HG03378 (cell line): ENCODE measurements at regions not wholly inside any gene's neighbourhood (a gene's known extent, or its start where the extent isn't known, plus 50 kb on each side); places are given as distances from the start of the nearest gene placed in this dataset.
"Not testable (repeated sequence)": the region's sequence is repeated elsewhere in the genome, so short reads cannot be mapped to it uniquely, and the experiment has no call there.

Source experiments
- ATAC-seq: cut with Tn5 transposase; IDR thresholded peaks from one replicate; pipeline ENCODE4 v1.9.1; 2021; ENCODE audit warnings: mild to moderate bottlenecking, moderate library complexity; ENCODE audit not compliant: unreplicated experiment

- no peak for ATAC-seq
Measured at GRCh38 chr11:112310848-112311247, 50.2 kb upstream of the PLET1 start.

GRCh38 chr11:112315057-112315720 lies 54.5 kb upstream of the PLET1 start:
- ATAC-seq, result no peak

GRCh38 chr11:112315861-112316739 lies 55.4 kb upstream of the PLET1 start:
- no peak for ATAC-seq

GRCh38 chr11:112316971-112317370 lies 56.3 kb upstream of the PLET1 start:
- no peak for ATAC-seq

GRCh38 chr11:112318184-112318591 lies 57.5 kb upstream of the PLET1 start:
- no peak for ATAC-seq

GRCh38 chr11:112318661-112319060 lies 58.0 kb upstream of the PLET1 start:
- no peak for ATAC-seq

GRCh38 chr11:112320668-112321067 lies 60.0 kb upstream of the PLET1 start:
- no peak for ATAC-seq

- ATAC-seq, result no peak
Measured at GRCh38 chr11:112321501-112322172, 61.0 kb upstream of the PLET1 start.

- no peak for ATAC-seq
Measured at GRCh38 chr11:112322173-112322790, 61.6 kb upstream of the PLET1 start.

GRCh38 chr11:112334381-112334780 lies 73.7 kb upstream of the PLET1 start:
- no peak for ATAC-seq

GRCh38 chr11:112336356-112336886 lies 75.8 kb upstream of the PLET1 start:
- ATAC-seq, result no peak

GRCh38 chr11:112339566-112339965 lies 78.9 kb upstream of the PLET1 start:
- no peak for ATAC-seq

GRCh38 chr11:112343368-112344039 lies 82.8 kb upstream of the PLET1 start:
- ATAC-seq, result no peak

- ATAC-seq, result no peak
Measured at GRCh38 chr11:112344040-112344413, 83.4 kb upstream of the PLET1 start.

- ATAC-seq, result no peak
Measured at GRCh38 chr11:112345166-112345565, 84.5 kb upstream of the PLET1 start.

- no peak for ATAC-seq
Measured at GRCh38 chr11:112345706-112346105, 85.0 kb upstream of the PLET1 start.

GRCh38 chr11:112346586-112346985 lies 85.9 kb upstream of the PLET1 start:
- no peak for ATAC-seq

- ATAC-seq, result no peak
Measured at GRCh38 chr11:112348480-112349029, 87.9 kb upstream of the PLET1 start.

GRCh38 chr11:112351423-112351822 lies 90.8 kb upstream of the PLET1 start:
- ATAC-seq, result not testable (repeated sequence)

- ATAC-seq, result no peak
Measured at GRCh38 chr11:112352907-112353306, 92.2 kb upstream of the PLET1 start.
